ENCODE measurements at regions not wholly inside any gene's neighbourhood (a gene's known extent, or its start where the extent isn't known, plus 50 kb on each side); places are given as distances from the start of the nearest gene placed in this dataset.

GRCh38 chr3:82410366-82410765, 648.9 kb upstream of the GBE1 start:
- no peak for TF ChIP-seq POLR2AphosphoS5 (IDR thresholded peaks at IDR 0.05; ENCODE audit: low read depth, low read length)
- no peak for TF ChIP-seq SIN3A (IDR thresholded peaks at IDR 0.05; ENCODE audit: borderline replicate concordance, insufficient read depth, low read length)
